ENCODE measurements at regions not wholly inside any gene's neighbourhood (a gene's known extent, or its start where the extent isn't known, plus 50 kb on each side); places are given as distances from the start of the nearest gene placed in this dataset.

DNA sequence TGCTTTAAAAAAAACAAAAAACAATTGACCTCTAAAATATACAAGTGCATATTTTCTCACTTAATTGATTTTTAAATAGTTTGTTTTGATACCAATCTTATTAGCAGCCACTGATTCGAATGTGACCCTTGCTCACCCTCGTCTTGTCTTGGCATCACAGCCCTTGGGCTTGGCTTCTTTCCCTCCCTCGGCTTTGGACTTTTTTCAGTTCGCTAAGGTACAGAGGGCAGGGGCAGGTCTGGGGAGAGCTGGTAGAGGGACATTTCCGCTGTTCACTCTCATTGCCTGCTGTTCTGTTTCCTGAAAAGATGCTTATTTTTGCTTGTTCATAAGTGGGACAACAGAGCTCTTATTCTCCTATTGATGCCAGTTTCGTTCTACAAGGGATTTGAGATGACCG, 88.5 kb upstream of the RPS6KA3 start:
- no peaks in the 10 kb centered on the region for H3K9me3 ChIP-seq (ENCODE audit: severe bottlenecking)
- peaks cover 5% of the 10 kb centered on the region for H3K27me3 ChIP-seq (ENCODE audit: insufficient read depth, low read depth, severe bottlenecking)
- no peak overlapping the region for H3K27ac ChIP-seq
- H3K36me3 ChIP-seq: no peaks in the 10 kb centered on the region
- TF ChIP-seq, protein P1, sequence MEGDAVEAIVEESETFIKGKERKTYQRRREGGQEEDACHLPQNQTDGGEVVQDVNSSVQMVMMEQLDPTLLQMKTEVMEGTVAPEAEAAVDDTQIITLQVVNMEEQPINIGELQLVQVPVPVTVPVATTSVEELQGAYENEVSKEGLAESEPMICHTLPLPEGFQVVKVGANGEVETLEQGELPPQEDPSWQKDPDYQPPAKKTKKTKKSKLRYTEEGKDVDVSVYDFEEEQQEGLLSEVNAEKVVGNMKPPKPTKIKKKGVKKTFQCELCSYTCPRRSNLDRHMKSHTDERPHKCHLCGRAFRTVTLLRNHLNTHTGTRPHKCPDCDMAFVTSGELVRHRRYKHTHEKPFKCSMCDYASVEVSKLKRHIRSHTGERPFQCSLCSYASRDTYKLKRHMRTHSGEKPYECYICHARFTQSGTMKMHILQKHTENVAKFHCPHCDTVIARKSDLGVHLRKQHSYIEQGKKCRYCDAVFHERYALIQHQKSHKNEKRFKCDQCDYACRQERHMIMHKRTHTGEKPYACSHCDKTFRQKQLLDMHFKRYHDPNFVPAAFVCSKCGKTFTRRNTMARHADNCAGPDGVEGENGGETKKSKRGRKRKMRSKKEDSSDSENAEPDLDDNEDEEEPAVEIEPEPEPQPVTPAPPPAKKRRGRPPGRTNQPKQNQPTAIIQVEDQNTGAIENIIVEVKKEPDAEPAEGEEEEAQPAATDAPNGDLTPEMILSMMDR (IDR thresholded peaks at IDR 0.05; ENCODE audit: low read depth, low read length): no peak
- no peak overlapping the region for H3K4me3 ChIP-seq (ENCODE audit: low read depth, low read length)
- DNase-seq: no peak

DNA sequence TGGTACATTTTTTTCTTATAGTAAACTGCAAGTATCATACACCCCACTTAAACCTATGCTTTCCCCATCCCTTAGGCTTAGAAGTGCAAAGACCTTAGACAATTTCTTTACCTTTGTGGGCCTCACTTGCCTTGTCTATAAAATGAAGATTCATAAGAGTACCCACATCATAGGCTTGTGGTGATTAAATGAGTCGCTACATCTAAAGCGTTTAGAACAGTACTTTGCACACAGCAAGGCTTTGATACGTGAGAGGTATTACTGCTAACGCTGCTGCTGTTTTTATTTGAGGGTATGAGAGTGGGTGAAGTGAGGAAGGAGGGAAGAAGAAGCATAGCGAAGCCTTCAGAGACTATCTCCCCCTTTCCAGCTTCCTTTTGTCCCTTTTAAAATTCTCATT, 87.8 kb upstream of the RPS6KA3 start:
- H3K4me3 ChIP-seq (ENCODE audit: low read depth, low read length): no peak overlapping the region
- DNase-seq: no peak
- H3K36me3 ChIP-seq: no peaks in the 10 kb centered on the region
- no peak overlapping the region for H3K27ac ChIP-seq
- H3K27me3 ChIP-seq (ENCODE audit: insufficient read depth, low read depth, severe bottlenecking): peaks cover 5% of the 10 kb centered on the region
- TF ChIP-seq, protein P1 (IDR thresholded peaks at IDR 0.05; ENCODE audit: low read depth, low read length): no peak
- H3K9me3 ChIP-seq (ENCODE audit: severe bottlenecking): no peaks in the 10 kb centered on the region

DNA sequence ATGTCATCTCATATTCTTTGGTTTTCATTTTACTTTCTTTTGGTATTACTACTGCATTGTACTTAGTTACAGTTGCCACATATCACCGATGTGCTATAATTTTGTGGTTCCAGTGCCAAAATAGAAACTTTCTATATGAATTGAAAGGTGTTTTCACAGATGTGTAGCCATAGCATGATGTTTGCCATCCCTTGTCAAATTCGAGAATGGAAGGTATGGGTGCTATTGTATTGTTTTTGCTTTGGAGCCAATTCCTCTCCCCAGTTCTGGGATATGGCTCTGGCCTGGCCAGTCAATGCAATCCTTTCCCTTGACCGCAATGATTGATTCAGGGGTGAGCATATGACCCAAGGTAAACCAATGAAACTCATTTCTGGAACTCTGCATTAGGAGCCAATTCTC, 86.2 kb upstream of the RPS6KA3 start:
- Histone ChIP-seq H3K9me3 (ENCODE audit: severe bottlenecking) (no peaks in the 10 kb centered on the region), H3K4me3 (ENCODE audit: low read depth, low read length) (no peak overlapping the region), H3K36me3 (no peaks in the 10 kb centered on the region), H3K27me3 (ENCODE audit: insufficient read depth, low read depth, severe bottlenecking) (peaks cover 5% of the 10 kb centered on the region), H3K27ac (no peak overlapping the region)
- DNase-seq: no peak
- TF ChIP-seq, protein P1 (IDR thresholded peaks at IDR 0.05; ENCODE audit: low read depth, low read length): no peak

DNA sequence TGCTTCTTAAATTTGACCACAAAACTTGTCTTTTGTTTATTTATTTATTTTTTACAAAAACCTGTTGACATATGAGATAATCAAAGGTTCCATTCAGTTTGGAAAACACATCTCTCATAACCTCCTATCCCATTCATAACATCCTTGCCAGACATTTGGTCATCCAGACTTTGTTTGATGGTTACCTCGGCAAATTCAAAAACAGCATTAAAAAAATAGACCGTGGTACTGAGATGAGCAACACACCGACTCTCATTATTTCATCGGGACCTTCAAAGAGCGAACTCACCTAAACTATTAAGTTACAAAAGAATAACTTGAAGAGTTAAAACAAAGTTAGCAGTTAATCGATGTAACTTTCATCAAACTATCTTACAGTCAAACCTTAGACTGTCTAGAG, 85.8 kb upstream of the RPS6KA3 start:
- no peak for DNase-seq
- peaks cover 5% of the 10 kb centered on the region for H3K27me3 ChIP-seq (ENCODE audit: insufficient read depth, low read depth, severe bottlenecking)
- no peaks in the 10 kb centered on the region for H3K36me3 ChIP-seq
- no peak overlapping the region for H3K4me3 ChIP-seq (ENCODE audit: low read depth, low read length)
- H3K9me3 ChIP-seq (ENCODE audit: severe bottlenecking): no peaks in the 10 kb centered on the region
- no peak overlapping the region for H3K27ac ChIP-seq
- TF ChIP-seq, protein P1 (IDR thresholded peaks at IDR 0.05; ENCODE audit: low read depth, low read length): no peak

DNA sequence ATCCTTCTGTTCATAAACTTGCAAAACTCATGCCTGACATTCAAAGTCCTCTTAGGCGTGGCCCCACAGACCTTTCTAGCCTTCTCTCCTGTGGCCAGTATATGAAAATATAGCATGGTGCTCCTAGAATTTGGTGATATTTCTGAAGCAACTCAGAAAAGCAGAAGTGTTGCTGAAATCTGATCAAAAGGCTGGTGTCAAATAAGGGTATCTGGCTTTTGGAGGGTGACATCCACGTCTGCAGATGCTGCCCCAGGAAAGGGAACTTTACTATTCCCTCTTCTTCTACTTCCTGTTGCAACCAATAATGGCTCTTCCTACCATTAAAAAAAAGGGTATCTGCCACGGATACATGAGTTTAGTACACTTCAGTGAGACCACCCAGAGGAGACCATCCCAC, 83.9 kb upstream of the RPS6KA3 start:
- Histone ChIP-seq H3K4me3 (ENCODE audit: low read depth, low read length) (no peak overlapping the region), H3K36me3 (no peaks in the 10 kb centered on the region), H3K27ac (no peak overlapping the region), H3K27me3 (ENCODE audit: insufficient read depth, low read depth, severe bottlenecking) (peaks cover 20% of the 10 kb centered on the region), H3K9me3 (ENCODE audit: severe bottlenecking) (no peaks in the 10 kb centered on the region)
- TF ChIP-seq, protein P1 (IDR thresholded peaks at IDR 0.05; ENCODE audit: low read depth, low read length): no peak
- DNase-seq: no peak

DNA sequence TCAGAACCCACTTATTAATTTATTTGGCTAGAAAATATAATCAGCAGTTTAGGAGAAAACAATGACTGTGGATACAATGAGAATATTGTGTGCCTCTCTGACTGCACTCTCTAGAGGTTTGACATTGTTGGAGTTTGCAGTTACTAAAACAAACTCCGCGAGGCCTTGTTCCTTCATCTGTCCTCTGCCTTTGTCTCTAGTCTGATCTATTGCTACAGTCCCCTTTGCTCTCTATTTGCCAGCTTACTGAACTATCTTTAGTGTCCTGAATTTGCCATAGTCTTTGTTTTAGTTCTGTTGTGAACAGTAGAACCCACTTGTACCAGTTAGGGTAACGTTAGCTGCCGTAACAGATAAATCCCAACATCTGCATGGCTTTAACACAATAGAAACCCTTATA, 81.4 kb upstream of the RPS6KA3 start:
- no peak for DNase-seq
- TF ChIP-seq, protein P1 (IDR thresholded peaks at IDR 0.05; ENCODE audit: low read depth, low read length): no peak
- H3K36me3 ChIP-seq: no peaks in the 10 kb centered on the region
- peaks cover 28% of the 10 kb centered on the region for H3K27me3 ChIP-seq (ENCODE audit: insufficient read depth, low read depth, severe bottlenecking)
- no peak overlapping the region for H3K27ac ChIP-seq
- H3K4me3 ChIP-seq (ENCODE audit: low read depth, low read length): no peak overlapping the region
- peaks cover 2% of the 10 kb centered on the region for H3K9me3 ChIP-seq (ENCODE audit: severe bottlenecking)

Data from WERI-Rb-1 (cell line).